Ishikawa (cell line): ENCODE measurements at regions not wholly inside any gene's neighbourhood (a gene's known extent, or its start where the extent isn't known, plus 50 kb on each side); places are given as distances from the start of the nearest gene placed in this dataset.

Experiments
- CEBPB ChIP-seq: IDR thresholded peaks from 2 replicates; pipeline ENCODE4 v1.6.1; 2012
- CREB1 ChIP-seq: IDR thresholded peaks from 2 replicates; pipeline ENCODE4 v1.6.1; 2012; ENCODE audit warnings: low read depth
- EGR1 ChIP-seq: IDR thresholded peaks from 2 replicates; pipeline ENCODE4 v1.6.1; 2012
- EP300 ChIP-seq: IDR thresholded peaks from 2 replicates; pipeline ENCODE4 v1.6.1; 2012; ENCODE audit warnings: borderline replicate concordance
- FOXM1 ChIP-seq: IDR thresholded peaks from 2 replicates; pipeline ENCODE4 v1.6.1; 2012; ENCODE audit warnings: low read depth, borderline replicate concordance
- MAX ChIP-seq: IDR thresholded peaks from 2 replicates; pipeline ENCODE4 v1.6.1; 2012
- NFIC ChIP-seq: IDR thresholded peaks from 2 replicates; pipeline ENCODE4 v1.6.1; 2012
- RAD21 ChIP-seq: IDR thresholded peaks from 2 replicates; pipeline ENCODE4 v1.6.1; 2012; ENCODE audit warnings: low read depth
- TAF1 ChIP-seq: IDR thresholded peaks from 2 replicates; pipeline ENCODE4 v1.6.1; 2012; ENCODE audit warnings: low read depth, mild to moderate bottlenecking
- TCF12 ChIP-seq: IDR thresholded peaks from 2 replicates; pipeline ENCODE4 v1.6.1; 2012; ENCODE audit warnings: low read depth
- TEAD4 ChIP-seq: IDR thresholded peaks from 2 replicates; pipeline ENCODE4 v1.6.1; 2012
- USF1 ChIP-seq: IDR thresholded peaks from 2 replicates; pipeline ENCODE4 v1.6.1; 2012
- YY1 ChIP-seq: IDR thresholded peaks from 2 replicates; pipeline ENCODE4 v1.6.1; 2012; ENCODE audit warnings: low read depth
- ZBTB7A ChIP-seq: IDR thresholded peaks from 2 replicates; pipeline ENCODE4 v1.6.1; 2012; ENCODE audit warnings: low read depth
- TF ChIP-seq, protein P1 (sequence below): IDR thresholded peaks from 2 replicates; pipeline ENCODE4 v1.6.1; 2012; ENCODE audit warnings: low read depth, mild to moderate bottlenecking

GRCh38 chr2:5329763-5330162 is 362.4 kb upstream of the SOX11 start:
- TF ChIP-seq FOXM1 (no peak), YY1 (no peak), TEAD4 (no peak), TAF1 (no peak), RAD21 (no peak), TCF12 (no peak), NFIC (no peak), EGR1 (no peak), USF1 (no peak), ZBTB7A (no peak), CREB1 (no peak)
- TF ChIP-seq, protein P1, sequence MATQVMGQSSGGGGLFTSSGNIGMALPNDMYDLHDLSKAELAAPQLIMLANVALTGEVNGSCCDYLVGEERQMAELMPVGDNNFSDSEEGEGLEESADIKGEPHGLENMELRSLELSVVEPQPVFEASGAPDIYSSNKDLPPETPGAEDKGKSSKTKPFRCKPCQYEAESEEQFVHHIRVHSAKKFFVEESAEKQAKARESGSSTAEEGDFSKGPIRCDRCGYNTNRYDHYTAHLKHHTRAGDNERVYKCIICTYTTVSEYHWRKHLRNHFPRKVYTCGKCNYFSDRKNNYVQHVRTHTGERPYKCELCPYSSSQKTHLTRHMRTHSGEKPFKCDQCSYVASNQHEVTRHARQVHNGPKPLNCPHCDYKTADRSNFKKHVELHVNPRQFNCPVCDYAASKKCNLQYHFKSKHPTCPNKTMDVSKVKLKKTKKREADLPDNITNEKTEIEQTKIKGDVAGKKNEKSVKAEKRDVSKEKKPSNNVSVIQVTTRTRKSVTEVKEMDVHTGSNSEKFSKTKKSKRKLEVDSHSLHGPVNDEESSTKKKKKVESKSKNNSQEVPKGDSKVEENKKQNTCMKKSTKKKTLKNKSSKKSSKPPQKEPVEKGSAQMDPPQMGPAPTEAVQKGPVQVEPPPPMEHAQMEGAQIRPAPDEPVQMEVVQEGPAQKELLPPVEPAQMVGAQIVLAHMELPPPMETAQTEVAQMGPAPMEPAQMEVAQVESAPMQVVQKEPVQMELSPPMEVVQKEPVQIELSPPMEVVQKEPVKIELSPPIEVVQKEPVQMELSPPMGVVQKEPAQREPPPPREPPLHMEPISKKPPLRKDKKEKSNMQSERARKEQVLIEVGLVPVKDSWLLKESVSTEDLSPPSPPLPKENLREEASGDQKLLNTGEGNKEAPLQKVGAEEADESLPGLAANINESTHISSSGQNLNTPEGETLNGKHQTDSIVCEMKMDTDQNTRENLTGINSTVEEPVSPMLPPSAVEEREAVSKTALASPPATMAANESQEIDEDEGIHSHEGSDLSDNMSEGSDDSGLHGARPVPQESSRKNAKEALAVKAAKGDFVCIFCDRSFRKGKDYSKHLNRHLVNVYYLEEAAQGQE = no peak

GRCh38 chr2:5330961-5331360 is 361.2 kb upstream of the SOX11 start:
- no peak for TF ChIP-seq ZBTB7A
- no peak for TF ChIP-seq TAF1
- TF ChIP-seq EP300 = no peak
- TF ChIP-seq MAX = no peak
- no peak for TF ChIP-seq CREB1
- TF ChIP-seq RAD21 = no peak
- TF ChIP-seq YY1 = no peak
- no peak for TF ChIP-seq EGR1
- no peak for TF ChIP-seq USF1
- no peak for TF ChIP-seq NFIC
- no peak for TF ChIP-seq TEAD4
- TF ChIP-seq FOXM1 = no peak
- TF ChIP-seq CEBPB = no peak
- no peak for TF ChIP-seq TCF12

GRCh38 chr2:5332925-5333324 is 359.3 kb upstream of the SOX11 start:
- no peak for TF ChIP-seq RAD21
- no peak for TF ChIP-seq CREB1
- TF ChIP-seq TCF12 = no peak
- TF ChIP-seq EP300 = no peak
- TF ChIP-seq ZBTB7A = no peak
- no peak for TF ChIP-seq TAF1
- TF ChIP-seq YY1 = no peak
- TF ChIP-seq, protein P1 = no peak
- TF ChIP-seq CEBPB = no peak
- no peak for TF ChIP-seq FOXM1
- TF ChIP-seq EGR1 = no peak
- TF ChIP-seq NFIC = no peak
- no peak for TF ChIP-seq MAX

- TF ChIP-seq TAF1 (no peak), TEAD4 (no peak), EP300 (no peak), EGR1 (no peak)
Observed at GRCh38 chr2:5339473-5339872, 352.7 kb upstream of the SOX11 start.

GRCh38 chr2:5343785-5344335 is 348.3 kb upstream of the SOX11 start:
- TF ChIP-seq RAD21 (no peak), EGR1 (no peak), TAF1 (no peak), MAX (no peak), CEBPB (no peak), ZBTB7A (no peak), NFIC (no peak)
- TF ChIP-seq, protein P1 = no peak
